Right lobe of liver (tissue), 6 donors: ENCODE measurements at regions not wholly inside any gene's neighbourhood (a gene's known extent, or its start where the extent isn't known, plus 50 kb on each side); places are given as distances from the start of the nearest gene placed in this dataset.

Experiments used
- ATAC-seq, 4 donors: fragments of 200-7000 bp; cut with Tn5 transposase; one replicate each; pipeline ENCODE4 v1.9.1; 2020; ENCODE audit warnings: mild to moderate bottlenecking in 4 of 4, moderate library complexity in 4 of 4
- DNase-seq, 3 donors: peaks; one replicate each; pipeline ENCODE4 v3.0.0-alpha.2; 2020
- H3K27ac ChIP-seq, 3 donors: fragments of 200-600 bp; one replicate each; pipeline ENCODE4 v1.8.0; 2022
- H3K27me3 ChIP-seq, 2 donors: fragments of 200-600 bp; one replicate each; pipeline ENCODE4 v1.8.0; 2022
- H3K36me3 ChIP-seq, 4 donors: fragments of 200-600 bp; sonication (generic) in 1 of 4; one replicate each; pipeline versions ENCODE4 v1.5.1 to v1.8.0; 2017 to 2022; ENCODE audit warnings: control low read depth in 1 of 4
- H3K4me1 ChIP-seq, 4 donors: fragments of 200-600 bp; sonication (generic) in 1 of 4; one replicate each; pipeline versions ENCODE4 v1.5.1 to v1.8.0; 2017 to 2022; ENCODE audit warnings: control low read depth in 1 of 4
- H3K4me3 ChIP-seq, 3 donors: fragments of 200-600 bp; one replicate each; pipeline ENCODE4 v1.8.0; 2022
- H3K9me3 ChIP-seq, 4 donors: fragments of 200-600 bp; sonication (generic) in 1 of 4; one replicate each; pipeline versions ENCODE4 v1.5.1 to v1.8.0; 2017 to 2022; ENCODE audit warnings: control low read depth in 1 of 4
- POLR2A ChIP-seq: fragments of 450-650 bp; IDR thresholded peaks from one replicate; pipeline ENCODE4 v1.6.1; 2017; ENCODE audit warnings: antibody characterized with exemption, mild to moderate bottlenecking
- WGBS: methylation state at CpG from one replicate; pipeline ENCODE4 v1.1.6; 2018; ENCODE audit warnings: low coverage, low lambda C conversion rate; ENCODE audit not compliant: insufficient coverage; ENCODE audit errors: missing lambda C conversion rate; 5-methylcytosine and 5-hydroxymethylcytosine counted together
- intact Hi-C, 2 donors: fragments of 100-400 bp; cut with DNase I; formaldehyde crosslinking; loops; one replicate each; pipeline versions ENCODE4 v1.11.2 to v1.14.1; 2022
- TF ChIP-seq, protein P1 (sequence below), 4 donors: fragments of 200-600 bp in 3 of 4; fragments of 450-650 bp in 1 of 4; IDR thresholded peaks; one replicate each; pipeline versions ENCODE4 v1.5.1 to v1.8.0; 2016 to 2022; ENCODE audit warnings: antibody characterized with exemption in 4 of 4, mild to moderate bottlenecking in 2 of 4
- donor health status: DM: no; HTN: yes; CAD: no.
- donor health status: DM: no; HTN: no; CAD: no.
- donor health status: DM: no; HTN: no; CAD: no.
- donor health status: DM: no; HTN: yes; CAD: no.
- donor health status: DM: no; HTN: yes; CAD: no.

DNA sequence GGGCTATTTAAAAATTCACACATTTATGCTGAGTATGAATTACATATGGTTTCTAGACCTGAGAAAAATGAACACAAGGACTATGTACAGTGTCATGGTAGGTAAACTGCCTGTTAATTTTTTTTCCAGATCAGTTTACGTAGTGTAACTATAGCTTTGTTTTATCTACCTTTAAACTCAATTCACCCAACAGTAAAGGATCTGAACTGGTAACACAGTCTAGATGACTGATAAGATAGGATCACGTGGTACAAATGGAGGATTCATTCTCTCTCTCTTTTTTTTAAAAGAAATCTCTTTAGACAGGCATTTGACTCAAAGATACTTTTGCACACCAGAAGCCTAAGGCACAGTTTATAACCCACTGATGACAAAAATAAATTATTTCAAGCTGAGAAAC is 130.8 kb upstream of the ATP2B1 start:
- intact Hi-C loops, result no loop called here
- Histone ChIP-seq H3K4me3 (no peak overlapping the region), H3K36me3 (no peaks in the 10 kb centered on the region), H3K27me3 (no peaks in the 10 kb centered on the region), H3K27ac (no peak overlapping the region), H3K9me3 (no peaks in the 10 kb centered on the region), H3K4me1 (no peaks in the 10 kb centered on the region)
- TF ChIP-seq, protein P1, sequence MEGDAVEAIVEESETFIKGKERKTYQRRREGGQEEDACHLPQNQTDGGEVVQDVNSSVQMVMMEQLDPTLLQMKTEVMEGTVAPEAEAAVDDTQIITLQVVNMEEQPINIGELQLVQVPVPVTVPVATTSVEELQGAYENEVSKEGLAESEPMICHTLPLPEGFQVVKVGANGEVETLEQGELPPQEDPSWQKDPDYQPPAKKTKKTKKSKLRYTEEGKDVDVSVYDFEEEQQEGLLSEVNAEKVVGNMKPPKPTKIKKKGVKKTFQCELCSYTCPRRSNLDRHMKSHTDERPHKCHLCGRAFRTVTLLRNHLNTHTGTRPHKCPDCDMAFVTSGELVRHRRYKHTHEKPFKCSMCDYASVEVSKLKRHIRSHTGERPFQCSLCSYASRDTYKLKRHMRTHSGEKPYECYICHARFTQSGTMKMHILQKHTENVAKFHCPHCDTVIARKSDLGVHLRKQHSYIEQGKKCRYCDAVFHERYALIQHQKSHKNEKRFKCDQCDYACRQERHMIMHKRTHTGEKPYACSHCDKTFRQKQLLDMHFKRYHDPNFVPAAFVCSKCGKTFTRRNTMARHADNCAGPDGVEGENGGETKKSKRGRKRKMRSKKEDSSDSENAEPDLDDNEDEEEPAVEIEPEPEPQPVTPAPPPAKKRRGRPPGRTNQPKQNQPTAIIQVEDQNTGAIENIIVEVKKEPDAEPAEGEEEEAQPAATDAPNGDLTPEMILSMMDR (IDR thresholded peaks at IDR 0.05), result no peak
- TF ChIP-seq POLR2A, result no peak
- WGBS, result 46% methylated on average over 2 of the region's 2 CpGs
- ATAC-seq (no peak), DNase-seq (no peak)

DNA sequence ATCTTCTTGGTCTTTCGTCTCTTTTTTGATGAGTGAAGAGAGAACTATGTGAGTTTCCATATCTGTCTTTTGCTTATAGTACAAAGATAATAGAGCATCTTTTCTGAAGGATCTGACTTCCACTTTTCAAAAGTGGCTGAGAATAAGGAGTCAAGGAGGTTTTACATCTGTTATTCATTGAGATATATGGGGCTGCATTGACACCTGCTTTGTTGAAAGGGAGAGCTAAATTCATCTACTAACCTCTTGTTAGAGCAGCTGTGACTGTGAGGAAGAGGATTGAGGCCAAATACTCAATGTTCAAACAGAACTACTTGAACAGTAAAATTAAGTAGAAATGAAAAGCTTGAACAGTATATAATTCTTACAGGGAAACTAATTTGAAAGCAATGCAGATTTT is 130.2 kb upstream of the ATP2B1 start:
- no peak for TF ChIP-seq POLR2A
- TF ChIP-seq, protein P1 (IDR thresholded peaks at IDR 0.05), result no peak
- Histone ChIP-seq H3K27ac (no peak overlapping the region), H3K4me1 (no peaks in the 10 kb centered on the region), H3K9me3 (no peaks in the 10 kb centered on the region), H3K27me3 (no peaks in the 10 kb centered on the region), H3K4me3 (no peak overlapping the region), H3K36me3 (no peaks in the 10 kb centered on the region)
- WGBS, result 38% methylated on average over 1 of the region's 1 CpG
- no peak for ATAC-seq
- intact Hi-C loops, result no loop called here
- DNase-seq, result no peak

DNA sequence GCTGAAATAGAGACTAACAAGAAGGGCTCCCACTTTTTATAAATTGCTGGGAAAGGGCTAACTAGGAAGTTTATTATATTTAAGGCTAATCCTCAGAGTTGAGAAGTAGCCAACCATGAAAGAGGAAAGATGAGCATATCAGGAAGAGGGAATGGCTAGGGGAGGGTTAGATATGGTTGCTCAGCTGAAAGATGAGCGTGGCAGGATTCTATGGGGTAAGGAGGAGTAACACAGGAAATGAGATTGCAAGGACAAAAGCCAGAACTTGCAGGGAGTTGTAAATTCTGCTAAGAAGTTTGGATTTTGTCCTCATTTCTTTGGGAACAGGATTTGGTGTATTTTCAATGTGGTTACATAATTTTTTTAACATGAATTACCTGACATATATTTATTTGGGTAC is 127.4 kb upstream of the ATP2B1 start:
- H3K27ac ChIP-seq, result no peak overlapping the region
- intact Hi-C loops, result no loop called here
- 62% methylated on average over 1 of the region's 1 CpG for WGBS
- TF ChIP-seq, protein P1 (IDR thresholded peaks at IDR 0.05), result no peak
- TF ChIP-seq POLR2A, result no peak
- H3K4me3 ChIP-seq, result no peak overlapping the region
- no peaks in the 10 kb centered on the region for H3K36me3 ChIP-seq
- ATAC-seq (no peak), DNase-seq (no peak)
- no peaks in the 10 kb centered on the region for H3K27me3 ChIP-seq
- H3K9me3 ChIP-seq, result no peaks in the 10 kb centered on the region
- no peaks in the 10 kb centered on the region for H3K4me1 ChIP-seq

DNA sequence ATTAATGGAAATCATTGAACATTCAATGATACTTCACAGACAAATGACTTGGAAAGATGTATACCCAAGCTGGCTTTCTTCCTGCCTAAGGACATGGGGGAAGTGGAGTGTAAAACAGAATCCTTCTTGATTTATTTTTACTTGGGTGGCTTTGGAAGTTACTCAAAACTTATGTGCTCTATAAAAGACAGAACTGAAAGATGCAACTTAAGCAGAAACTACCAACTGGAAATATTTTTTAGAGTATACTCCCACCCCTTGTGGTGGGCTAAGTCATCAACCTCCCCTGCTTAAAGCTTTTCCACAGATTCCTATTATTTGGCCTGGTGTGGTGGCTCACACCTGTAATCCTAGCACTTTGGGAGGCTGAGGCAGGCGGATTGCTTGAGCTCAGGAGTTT is 126.0 kb upstream of the ATP2B1 start:
- Histone ChIP-seq H3K4me3 (no peak overlapping the region), H3K9me3 (no peaks in the 10 kb centered on the region), H3K27me3 (no peaks in the 10 kb centered on the region), H3K36me3 (no peaks in the 10 kb centered on the region), H3K4me1 (no peaks in the 10 kb centered on the region), H3K27ac (no peak overlapping the region)
- WGBS, result 67% methylated on average over 1 of the region's 1 CpG
- ATAC-seq (peak in 1 of 4 donors; percentile 36), DNase-seq (no peak)
- intact Hi-C loops, result no loop called here
- TF ChIP-seq, protein P1 (IDR thresholded peaks at IDR 0.05), result no peak
- TF ChIP-seq POLR2A, result no peak
